ENCODE measurements at regions not wholly inside any gene's neighbourhood (a gene's known extent, or its start where the extent isn't known, plus 50 kb on each side); places are given as distances from the start of the nearest gene placed in this dataset.

DNA sequence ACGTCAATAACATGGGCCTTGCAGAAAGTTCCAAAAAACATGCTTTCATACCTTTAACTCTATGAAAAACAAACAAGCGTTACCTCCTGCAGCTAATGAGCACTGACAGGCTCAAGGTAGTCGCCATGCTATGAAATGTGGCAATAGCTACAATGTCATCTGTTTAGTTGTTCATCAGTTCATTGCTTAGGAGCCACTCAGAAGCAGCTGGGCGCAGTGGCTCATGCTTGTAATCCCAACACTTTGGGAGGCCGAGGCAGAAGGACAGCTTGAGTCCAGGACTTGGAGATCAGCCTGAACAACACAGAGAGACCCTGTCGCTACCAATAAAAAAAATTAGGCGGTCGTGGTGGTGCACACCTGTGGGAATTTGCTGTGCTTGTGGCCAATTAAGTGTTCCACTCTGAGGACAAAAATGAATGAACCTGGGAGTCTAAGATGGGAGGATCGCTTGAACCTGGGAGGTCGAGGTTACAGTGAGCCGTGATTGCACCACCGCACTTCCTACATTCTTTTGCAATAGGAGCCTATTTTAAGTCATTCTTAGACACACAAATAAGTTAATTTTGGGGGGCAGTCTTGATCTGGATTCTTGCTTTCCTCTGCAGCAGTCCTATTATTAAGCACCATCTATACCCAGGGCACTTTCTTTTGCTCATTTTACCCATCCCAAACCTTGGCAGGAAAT lies 276.2 kb upstream of the KLF14 start:
- H3K9me3 ChIP-seq: no peaks in the 10 kb centered on the region
- H3K4me3 ChIP-seq: no peak overlapping the region
- H3K36me3 ChIP-seq: no peaks in the 10 kb centered on the region
- no peaks in the 10 kb centered on the region for H3K27me3 ChIP-seq
- no peak for DNase-seq
- peaks cover 19 to 25% of the 10 kb centered on the region in 2 donors for H3K4me1 ChIP-seq
- TF ChIP-seq POLR2A (IDR thresholded peaks at IDR 0.05): no peak
- TF ChIP-seq, protein P1, sequence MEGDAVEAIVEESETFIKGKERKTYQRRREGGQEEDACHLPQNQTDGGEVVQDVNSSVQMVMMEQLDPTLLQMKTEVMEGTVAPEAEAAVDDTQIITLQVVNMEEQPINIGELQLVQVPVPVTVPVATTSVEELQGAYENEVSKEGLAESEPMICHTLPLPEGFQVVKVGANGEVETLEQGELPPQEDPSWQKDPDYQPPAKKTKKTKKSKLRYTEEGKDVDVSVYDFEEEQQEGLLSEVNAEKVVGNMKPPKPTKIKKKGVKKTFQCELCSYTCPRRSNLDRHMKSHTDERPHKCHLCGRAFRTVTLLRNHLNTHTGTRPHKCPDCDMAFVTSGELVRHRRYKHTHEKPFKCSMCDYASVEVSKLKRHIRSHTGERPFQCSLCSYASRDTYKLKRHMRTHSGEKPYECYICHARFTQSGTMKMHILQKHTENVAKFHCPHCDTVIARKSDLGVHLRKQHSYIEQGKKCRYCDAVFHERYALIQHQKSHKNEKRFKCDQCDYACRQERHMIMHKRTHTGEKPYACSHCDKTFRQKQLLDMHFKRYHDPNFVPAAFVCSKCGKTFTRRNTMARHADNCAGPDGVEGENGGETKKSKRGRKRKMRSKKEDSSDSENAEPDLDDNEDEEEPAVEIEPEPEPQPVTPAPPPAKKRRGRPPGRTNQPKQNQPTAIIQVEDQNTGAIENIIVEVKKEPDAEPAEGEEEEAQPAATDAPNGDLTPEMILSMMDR (IDR thresholded peaks at IDR 0.05): no peak
- peak overlapping the region in 1 of 2 donors; percentile 83 for H3K27ac ChIP-seq
- intact Hi-C loops (cut with DNase I; ENCODE audit: low total_unique reads): no loop called here

DNA sequence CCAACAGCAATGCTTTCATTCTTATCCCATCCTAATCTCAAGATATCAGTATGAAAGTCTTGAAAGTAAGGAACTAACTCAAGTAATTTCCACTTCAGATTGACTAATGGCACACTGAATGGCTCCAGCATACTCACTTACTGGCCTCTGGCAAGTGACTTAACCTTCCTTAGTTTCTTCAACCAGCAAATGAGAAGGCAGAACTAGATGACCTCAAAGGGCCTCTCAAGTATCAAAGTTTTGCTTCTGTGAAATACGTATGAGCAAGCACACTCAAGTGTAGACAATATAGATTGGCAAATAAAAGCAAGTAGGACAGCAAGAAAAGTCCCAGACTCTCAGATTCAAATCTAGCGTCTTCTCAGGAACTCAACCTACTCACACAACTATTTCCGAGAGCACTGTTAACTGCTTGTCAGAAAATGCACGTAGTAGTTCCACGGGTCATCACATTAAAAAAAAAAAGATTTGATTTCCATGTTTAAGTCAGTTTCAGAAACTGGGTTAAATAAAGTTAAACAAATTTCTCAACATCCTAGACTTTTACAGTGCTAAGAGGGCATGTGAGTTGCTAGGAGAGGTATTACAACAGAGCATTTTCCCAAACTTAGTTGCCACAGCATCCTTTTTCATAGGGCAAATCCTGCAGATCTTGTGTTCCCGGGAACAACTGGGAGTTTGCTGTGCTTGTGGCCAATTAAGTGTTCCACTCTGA lies 276.9 kb upstream of the KLF14 start:
- intact Hi-C loops (cut with DNase I; ENCODE audit: low total_unique reads): no loop called here
- H3K36me3 ChIP-seq: no peaks in the 10 kb centered on the region
- H3K27me3 ChIP-seq: no peaks in the 10 kb centered on the region
- no peak for DNase-seq
- peaks cover 20 to 25% of the 10 kb centered on the region in 2 donors for H3K4me1 ChIP-seq
- H3K27ac ChIP-seq: peak overlapping the region; percentile 36 to 62
- no peaks in the 10 kb centered on the region for H3K9me3 ChIP-seq
- no peak overlapping the region for H3K4me3 ChIP-seq
- TF ChIP-seq, protein P1 (IDR thresholded peaks at IDR 0.05): no peak
- TF ChIP-seq POLR2A (IDR thresholded peaks at IDR 0.05): no peak

DNA sequence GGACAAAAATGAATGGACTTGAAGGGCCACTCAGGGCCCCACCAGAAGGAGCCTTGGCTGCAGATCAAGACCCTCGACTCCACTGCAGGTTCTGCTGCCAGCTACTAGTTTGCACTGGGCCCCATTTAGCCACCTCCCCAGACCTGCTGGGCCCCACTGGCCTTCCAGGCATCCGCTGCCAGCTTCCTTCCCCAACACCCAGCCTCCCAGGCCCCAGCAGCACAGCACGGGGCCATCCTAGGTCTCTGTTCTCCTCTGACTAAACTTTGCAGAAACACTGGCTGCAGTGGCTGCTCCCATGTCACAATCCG lies 277.4 kb upstream of the KLF14 start:
- Histone ChIP-seq H3K27ac (peak overlapping the region; percentile 36 to 62), H3K27me3 (no peaks in the 10 kb centered on the region), H3K4me3 (no peak overlapping the region), H3K4me1 (peaks cover 20 to 25% of the 10 kb centered on the region in 2 donors), H3K9me3 (no peaks in the 10 kb centered on the region), H3K36me3 (no peaks in the 10 kb centered on the region)
- no peak for DNase-seq
- no peak for TF ChIP-seq POLR2A (IDR thresholded peaks at IDR 0.05)
- TF ChIP-seq, protein P1 (IDR thresholded peaks at IDR 0.05): no peak
- intact Hi-C loops (cut with DNase I; ENCODE audit: low total_unique reads): no loop called here

GRCh38 chr7:131011976-131012375 lies 278.0 kb upstream of the KLF14 start:
- H3K4me3 ChIP-seq: no peak overlapping the region
- peak overlapping the region; percentile 48 to 62 for H3K27ac ChIP-seq
- no peaks in the 10 kb centered on the region for H3K9me3 ChIP-seq
- no peaks in the 10 kb centered on the region for H3K27me3 ChIP-seq
- TF ChIP-seq, protein P1 (IDR thresholded peaks at IDR 0.05): no peak
- no peak for TF ChIP-seq POLR2A (IDR thresholded peaks at IDR 0.05)
- no peak for DNase-seq
- H3K4me1 ChIP-seq: peaks cover 20 to 25% of the 10 kb centered on the region in 2 donors
- no peaks in the 10 kb centered on the region for H3K36me3 ChIP-seq
- intact Hi-C loops (cut with DNase I; ENCODE audit: low total_unique reads): no loop called here

DNA sequence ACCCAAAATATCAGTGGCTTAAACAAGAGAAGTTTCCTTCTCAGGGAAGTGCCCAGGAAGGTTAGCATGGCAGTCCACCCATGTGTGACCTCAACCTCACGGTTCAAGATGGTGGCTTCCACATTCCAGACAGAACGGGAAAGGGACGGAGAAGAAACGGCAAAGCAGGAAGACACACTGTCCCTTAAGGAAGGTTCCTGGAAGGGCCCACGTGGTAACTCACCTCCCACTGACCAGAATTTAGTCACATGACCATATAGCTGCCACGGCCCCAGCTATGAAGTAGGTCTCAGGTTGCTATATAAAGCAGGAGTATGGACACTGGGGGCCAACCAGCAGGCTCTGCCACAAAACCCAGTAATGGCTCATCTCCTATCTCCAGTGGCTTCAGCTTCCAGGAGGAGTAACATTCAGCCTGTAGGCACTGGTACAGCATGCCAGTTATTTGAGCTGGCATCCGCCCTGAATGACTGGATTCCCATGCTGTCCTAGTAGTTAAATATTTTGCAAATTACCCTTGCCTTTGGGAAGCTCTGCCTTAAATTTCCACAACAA lies 278.5 kb upstream of the KLF14 start:
- Histone ChIP-seq H3K27me3 (no peaks in the 10 kb centered on the region), H3K9me3 (no peaks in the 10 kb centered on the region), H3K27ac (peak overlapping the region; percentile 48 to 62), H3K4me3 (no peak overlapping the region), H3K4me1 (peaks cover 20 to 29% of the 10 kb centered on the region in 2 donors), H3K36me3 (no peaks in the 10 kb centered on the region)
- intact Hi-C loops (cut with DNase I; ENCODE audit: low total_unique reads): no loop called here
- DNase-seq: no peak
- TF ChIP-seq, protein P1 (IDR thresholded peaks at IDR 0.05): no peak
- no peak for TF ChIP-seq POLR2A (IDR thresholded peaks at IDR 0.05)
